ENCODE measurements at regions not wholly inside any gene's neighbourhood (a gene's known extent, or its start where the extent isn't known, plus 50 kb on each side); places are given as distances from the start of the nearest gene placed in this dataset.

DNA sequence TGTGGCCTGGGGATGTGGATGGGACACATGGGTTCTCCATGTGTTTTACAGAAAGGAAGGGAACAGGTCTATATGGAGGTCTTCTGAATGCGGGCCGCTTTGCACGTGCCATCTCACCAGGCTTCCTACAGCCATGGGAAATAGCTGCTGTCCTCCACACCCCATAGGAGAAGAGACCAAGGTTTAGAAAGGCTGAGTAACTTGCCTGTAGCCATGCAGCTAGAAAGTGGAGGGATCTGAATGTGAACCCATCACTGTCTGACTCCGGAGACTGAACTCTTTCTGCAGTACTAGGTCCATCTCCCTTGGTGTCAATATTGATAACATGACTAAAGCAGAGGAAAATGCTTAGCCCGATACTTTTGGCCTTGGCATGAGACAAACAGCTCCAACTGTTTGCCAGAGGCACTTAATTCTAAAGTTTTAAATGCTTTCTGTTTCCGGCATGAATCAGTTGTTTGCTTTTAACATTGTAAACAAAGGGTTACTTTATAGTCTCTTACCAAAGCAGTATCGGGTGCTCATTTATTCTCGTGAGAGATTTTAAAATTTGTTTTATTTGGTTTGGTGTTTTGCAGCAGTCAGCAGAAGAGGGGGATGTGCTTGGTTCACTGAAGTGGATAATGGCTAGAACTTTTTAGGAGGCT, 64.8 kb upstream of the LOXL4 start:
- no peak for DNase-seq

- DNase-seq = no peak
Observed at GRCh38 chr10:98331885-98332284, 63.9 kb upstream of the LOXL4 start.

DNA sequence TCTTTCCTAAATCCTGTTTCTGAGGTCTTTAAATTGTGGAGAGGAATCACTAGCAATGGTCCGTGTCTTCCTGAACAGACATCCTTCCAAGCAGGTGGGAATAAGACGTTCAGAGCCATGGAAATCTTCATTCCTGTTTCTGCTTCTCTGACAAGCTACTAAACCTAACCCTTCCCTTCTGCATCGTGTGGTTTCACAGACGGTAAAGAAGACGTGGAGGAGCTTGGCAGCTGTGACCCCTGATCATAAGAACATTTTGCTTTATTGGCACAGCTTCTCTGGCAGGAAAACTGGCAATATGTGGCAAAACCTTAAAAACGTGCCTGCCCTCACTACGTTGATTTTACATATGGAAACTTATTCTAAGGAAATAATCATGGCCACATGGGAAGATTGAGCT, 63.0 kb upstream of the LOXL4 start:
- no peak for DNase-seq

- no peak for DNase-seq
Observed at GRCh38 chr10:98328640-98329039, 60.6 kb upstream of the LOXL4 start.

DNA sequence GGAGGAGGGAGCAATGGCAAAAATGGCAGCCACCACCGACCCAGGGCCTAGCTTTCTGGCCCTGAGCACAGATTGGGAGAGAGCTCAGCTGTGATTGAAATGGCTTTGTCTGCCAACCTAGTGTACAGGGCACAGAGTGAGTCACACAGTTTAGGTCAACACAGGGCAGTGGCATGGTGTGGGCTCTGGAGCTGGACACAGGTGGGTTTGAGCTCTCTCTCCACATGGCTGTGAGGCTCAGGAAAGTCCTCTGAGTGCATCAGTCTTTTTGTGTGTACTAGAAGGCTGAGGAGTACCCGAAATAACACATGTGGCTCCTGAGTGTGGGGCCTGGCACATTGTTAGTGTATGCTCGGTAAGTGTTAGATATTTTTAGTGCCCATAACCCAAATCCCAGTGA, 60.2 kb upstream of the LOXL4 start:
- DNase-seq = no peak

DNA sequence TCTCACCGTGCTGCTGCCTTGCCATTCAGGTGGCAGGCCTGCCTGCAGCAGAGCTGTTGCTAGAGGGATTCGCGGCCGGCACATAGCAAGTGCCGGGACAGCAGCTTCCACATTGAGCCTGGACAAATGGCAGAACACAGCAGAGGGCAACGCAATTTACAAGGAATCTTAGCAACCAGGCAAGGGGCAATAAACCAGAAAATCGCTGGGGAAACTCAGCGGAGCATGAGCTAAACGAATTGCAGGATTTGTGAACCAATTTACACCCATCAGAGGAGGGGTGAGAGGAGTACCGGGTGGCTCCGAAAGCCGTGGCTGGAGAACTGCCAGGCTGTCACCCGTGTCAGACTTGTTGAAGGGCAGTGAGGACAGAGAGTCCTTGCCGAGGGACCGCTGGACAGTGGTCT, 58.6 kb upstream of the LOXL4 start:
- DNase-seq = peak; percentile 11

- peak; percentile 2 for DNase-seq
Observed at GRCh38 chr10:98323221-98324164, 55.5 kb upstream of the LOXL4 start.

DNA sequence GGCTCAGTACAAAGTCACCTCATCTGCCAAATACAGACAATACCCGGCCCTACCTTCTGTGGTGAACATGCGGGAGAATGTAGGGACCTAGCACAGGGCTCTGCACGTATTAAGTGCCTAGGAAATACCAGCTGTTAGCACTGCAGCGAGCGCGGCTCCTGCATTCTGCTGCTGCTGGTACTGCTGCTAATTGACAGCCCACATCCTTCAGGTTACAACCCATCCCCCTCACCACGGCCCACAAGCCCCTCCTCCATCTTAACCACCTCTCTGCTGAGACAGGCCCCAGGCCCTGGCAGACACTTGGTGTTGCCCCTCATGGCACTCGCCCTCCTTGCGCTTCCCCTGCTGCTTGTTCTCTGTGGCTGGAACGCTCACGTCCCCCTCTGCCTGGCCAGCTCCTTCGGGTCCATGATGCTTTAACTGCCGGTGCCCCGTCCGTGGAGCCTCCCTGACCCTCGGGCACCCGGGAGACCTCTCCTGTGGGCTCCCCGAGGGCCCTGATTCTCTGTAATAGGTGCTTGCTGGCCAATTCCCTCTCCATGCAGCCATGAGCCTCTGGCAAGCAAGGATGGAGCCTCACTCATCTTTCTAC, 53.3 kb upstream of the LOXL4 start:
- DNase-seq = no peak

GRCh38 chr10:98320486-98321185, 52.6 kb upstream of the LOXL4 start:
- DNase-seq = no peak

DNA sequence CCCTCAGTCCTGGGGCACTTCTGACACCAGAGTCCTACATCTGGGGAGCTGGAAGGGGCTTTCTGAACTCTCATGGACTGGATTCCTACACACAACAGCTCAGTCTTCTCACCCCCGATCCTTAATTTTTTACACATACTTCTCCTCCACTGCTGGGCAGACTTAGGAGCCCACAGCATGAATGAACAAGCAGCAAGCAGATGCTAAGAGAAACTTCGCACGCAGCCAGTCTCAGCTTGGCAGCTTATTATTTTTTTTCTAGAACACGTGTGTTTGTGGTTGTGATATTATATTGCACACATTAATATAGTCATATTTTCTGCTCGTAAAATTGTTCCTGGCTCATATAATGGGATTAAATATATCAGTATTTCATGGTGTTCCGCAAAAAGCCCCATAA, 50.9 kb upstream of the LOXL4 start:
- DNase-seq = no peak

Data from DMS79 (cell line).